OCI-LY3 (cell line): ENCODE measurements at regions not wholly inside any gene's neighbourhood (a gene's known extent, or its start where the extent isn't known, plus 50 kb on each side); places are given as distances from the start of the nearest gene placed in this dataset.

ENCODE experiments used
- H2AFZ ChIP-seq: fragments of 200-600, 300-600 bp; shearing (Covaris generic); 2 replicates; pipeline ENCODE4 v1.6.0; 2014; ENCODE audit warnings: antibody characterized with exemption, low read depth, low read length
- H3K27ac ChIP-seq: fragments of 200-600, 300-600 bp; sonication (generic); 2 replicates; pipeline ENCODE4 v1.5.1; 2014; ENCODE audit warnings: mild to moderate bottlenecking, low read length, moderate library complexity, mixed read lengths
- H3K27me3 ChIP-seq: fragments of 200-600, 300-600 bp; sonication (generic); 2 replicates; pipeline ENCODE4 v1.6.1; 2014; ENCODE audit warnings: low read depth, low read length, mixed read lengths
- H3K36me3 ChIP-seq: fragments of 200-600, 300-600 bp; sonication (generic); replicated peaks from 2 replicates; pipeline ENCODE3; 2014; ENCODE audit warnings: low read depth, low read length, mixed read lengths
- H3K4me1 ChIP-seq: fragments of 300-600, 200-600 bp; sonication (generic); 2 replicates; pipeline ENCODE4 v1.6.1; 2014; ENCODE audit warnings: low read length, mixed read lengths
- H3K4me2 ChIP-seq: fragments of 200-600, 300-600 bp; sonication (generic); 2 replicates; pipeline ENCODE4 v1.6.1; 2014; ENCODE audit warnings: low read length, mixed read lengths
- H3K4me3 ChIP-seq: fragments of 300-600, 200-600 bp; sonication (generic); 2 replicates; pipeline ENCODE4 v1.5.1; 2014; ENCODE audit warnings: antibody characterized with exemption, mild to moderate bottlenecking, low read length, moderate library complexity
- H3K79me2 ChIP-seq: fragments of 300-600, 200-600 bp; shearing (Covaris generic); 2 replicates; pipeline ENCODE4 v1.6.1; 2014; ENCODE audit warnings: mild to moderate bottlenecking, low read length, mixed read lengths
- H3K9ac ChIP-seq: fragments of 300-600, 200-600 bp; shearing (Covaris generic); 2 replicates; pipeline ENCODE4 v1.6.0; 2014; ENCODE audit warnings: mild to moderate bottlenecking, low read length, moderate library complexity
- H3K9me3 ChIP-seq: fragments of 200-600, 300-600 bp; shearing (Covaris generic); 2 replicates; pipeline ENCODE4 v1.6.1; 2014; ENCODE audit warnings: low read length, mixed read lengths; ENCODE audit not compliant: insufficient read depth
- H4K20me1 ChIP-seq: fragments of 200-600, 300-600 bp; sonication (generic); 2 replicates; pipeline ENCODE4 v1.6.1; 2016; ENCODE audit warnings: low read length, mixed read lengths; ENCODE audit not compliant: insufficient read depth
- CTCF ChIP-seq: fragments of 200-600, 300-600 bp; sonication (generic); IDR thresholded peaks from 2 replicates; pipeline ENCODE4 v1.5.1; 2014; ENCODE audit warnings: antibody characterized with exemption, low read length, low read depth
- EZH2phosphoT487 ChIP-seq: fragments of 200-600 bp; shearing (Covaris generic); IDR thresholded peaks from 2 replicates; pipeline ENCODE4 v1.6.1; 2018; ENCODE audit warnings: antibody characterized with exemption, mixed run types, low read depth

GRCh38 chr1:177341773-177342172 is 171.0 kb downstream of the BRINP2 start:
- TF ChIP-seq EZH2phosphoT487 (no peak), CTCF (no peak)
- Histone ChIP-seq H2AFZ (no peak overlapping the region), H3K4me1 (no peaks in the 10 kb centered on the region), H3K9ac (no peak overlapping the region), H3K4me3 (no peak overlapping the region), H3K27me3 (peaks cover 25% of the 10 kb centered on the region), H3K79me2 (no peaks in the 10 kb centered on the region), H3K4me2 (no peak overlapping the region), H4K20me1 (no peaks in the 10 kb centered on the region), H3K36me3 (no peaks in the 10 kb centered on the region), H3K27ac (no peak overlapping the region), H3K9me3 (no peaks in the 10 kb centered on the region)

DNA sequence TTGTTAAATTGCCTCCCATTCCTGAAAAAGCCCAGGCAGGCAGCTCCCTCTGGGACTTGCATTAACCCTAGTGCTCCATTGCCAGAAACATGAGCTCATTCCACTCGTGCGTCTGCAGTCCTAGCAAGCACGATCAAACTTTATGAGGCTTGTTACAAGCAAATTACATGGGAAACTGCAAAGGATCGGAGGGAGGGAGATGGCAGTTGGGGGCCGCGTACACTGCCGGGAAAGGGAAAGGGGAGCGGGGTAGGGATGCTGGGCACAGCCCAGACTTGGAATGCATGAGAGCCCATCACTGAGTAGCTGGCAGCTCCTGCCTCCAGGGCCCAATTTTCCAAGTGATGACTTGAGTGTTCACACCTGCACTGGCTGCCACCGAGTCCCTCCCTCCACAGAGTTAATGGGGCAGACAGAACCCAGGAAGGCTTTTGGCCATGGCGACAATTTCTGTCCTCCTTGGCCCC is 169.9 kb downstream of the BRINP2 start:
- Histone ChIP-seq H3K27ac (no peak overlapping the region), H3K79me2 (no peaks in the 10 kb centered on the region), H3K27me3 (peaks cover 26% of the 10 kb centered on the region), H2AFZ (no peak overlapping the region), H4K20me1 (no peaks in the 10 kb centered on the region), H3K9ac (no peak overlapping the region), H3K36me3 (no peaks in the 10 kb centered on the region), H3K4me1 (no peaks in the 10 kb centered on the region), H3K4me3 (no peak overlapping the region), H3K9me3 (no peaks in the 10 kb centered on the region), H3K4me2 (no peak overlapping the region)
- TF ChIP-seq EZH2phosphoT487 (no peak), CTCF (no peak)

- no peak overlapping the region for H2AFZ ChIP-seq
- H3K9me3 ChIP-seq, result no peaks in the 10 kb centered on the region
- H4K20me1 ChIP-seq, result no peaks in the 10 kb centered on the region
- peaks cover 36% of the 10 kb centered on the region for H3K27me3 ChIP-seq
- H3K36me3 ChIP-seq, result no peaks in the 10 kb centered on the region
- H3K79me2 ChIP-seq, result no peaks in the 10 kb centered on the region
- no peak overlapping the region for H3K27ac ChIP-seq
- H3K9ac ChIP-seq, result no peak overlapping the region
- TF ChIP-seq CTCF, result no peak
- H3K4me1 ChIP-seq, result no peaks in the 10 kb centered on the region
- H3K4me2 ChIP-seq, result no peak overlapping the region
- H3K4me3 ChIP-seq, result no peak overlapping the region
These were observed 167.6 kb downstream of the BRINP2 start for GRCh38 chr1:177338376-177338775.

GRCh38 chr1:177334903-177335302 is 164.1 kb downstream of the BRINP2 start:
- Histone ChIP-seq H3K9me3 (no peaks in the 10 kb centered on the region), H3K27me3 (peaks cover 21% of the 10 kb centered on the region; the same call in 1 of the 2 replicates), H3K9ac (no peak overlapping the region), H4K20me1 (no peaks in the 10 kb centered on the region), H3K27ac (no peak overlapping the region), H2AFZ (no peak overlapping the region), H3K79me2 (no peaks in the 10 kb centered on the region), H3K4me3 (no peak overlapping the region), H3K4me1 (no peaks in the 10 kb centered on the region), H3K36me3 (no peaks in the 10 kb centered on the region), H3K4me2 (no peak overlapping the region)
- TF ChIP-seq EZH2phosphoT487 (no peak), CTCF (no peak)
